Thymus (tissue), 11 donors: ENCODE measurements at regions not wholly inside any gene's neighbourhood (a gene's known extent, or its start where the extent isn't known, plus 50 kb on each side); places are given as distances from the start of the nearest gene placed in this dataset.

Source experiments
- DNase-seq, 9 donors: peaks; one replicate each; pipeline ENCODE4 v3.0.0-alpha.2; 2013; ENCODE audit warnings: low spot score in 9 of 9, low read depth in 6 of 9, missing footprints in 1 of 9
- H3K27ac ChIP-seq, 2 donors: one replicate each; pipeline ENCODE4 v1.5.1; 2013; ENCODE audit warnings: control low read depth in 1 of 2, low read depth in 1 of 2, low read length in 1 of 2, mild to moderate bottlenecking in 1 of 2, moderate library complexity in 1 of 2
- H3K27me3 ChIP-seq, 2 donors: one replicate each; pipeline ENCODE4 v1.5.1; 2013; ENCODE audit warnings: low read length in 1 of 2; ENCODE audit not compliant: control insufficient read depth in 2 of 2, insufficient read depth in 1 of 2
- H3K36me3 ChIP-seq, 2 donors: one replicate each; pipeline ENCODE4 v1.5.1; 2013; ENCODE audit warnings: low read length in 1 of 2, mild to moderate bottlenecking in 1 of 2, moderate library complexity in 1 of 2; ENCODE audit not compliant: control insufficient read depth in 2 of 2, insufficient read depth in 2 of 2
- H3K4me1 ChIP-seq, 2 donors: one replicate each; pipeline ENCODE4 v1.5.1; 2013; ENCODE audit warnings: low read length in 2 of 2; ENCODE audit not compliant: control insufficient read depth in 2 of 2, insufficient read depth in 2 of 2
- H3K4me3 ChIP-seq, 2 donors: one replicate each; pipeline ENCODE4 v1.5.1; 2013; ENCODE audit warnings: low read length in 2 of 2, control low read depth in 1 of 2, mild to moderate bottlenecking in 1 of 2
- H3K9me3 ChIP-seq, 2 donors: one replicate each; pipeline ENCODE4 v1.5.1; 2013; ENCODE audit warnings: low read length in 1 of 2, mild to moderate bottlenecking in 1 of 2; ENCODE audit not compliant: control insufficient read depth in 2 of 2, insufficient read depth in 1 of 2
- WGBS: extraction: QIAGEN DNeasy Blood & Tissue Kit; methylation state at CpG from one replicate; pipeline ENCODE4 v1.1.7; 2013; 5-methylcytosine and 5-hydroxymethylcytosine counted together
- donor health status: healthy.

- Histone ChIP-seq H3K27me3 (no peaks in the 10 kb centered on the region), H3K27ac (no peak overlapping the region), H3K36me3 (no peaks in the 10 kb centered on the region), H3K4me1 (peaks cover 0 to 5% of the 10 kb centered on the region in 2 donors), H3K9me3 (no peaks in the 10 kb centered on the region), H3K4me3 (no peak overlapping the region)
- WGBS: 89% methylated on average over 4 of the region's 4 CpGs
- DNase-seq: peak in 1 of 9 donors; percentile 20
Measured at GRCh38 chr4:106695501-106696262, 327.1 kb upstream of the GIMD1 start.

DNA sequence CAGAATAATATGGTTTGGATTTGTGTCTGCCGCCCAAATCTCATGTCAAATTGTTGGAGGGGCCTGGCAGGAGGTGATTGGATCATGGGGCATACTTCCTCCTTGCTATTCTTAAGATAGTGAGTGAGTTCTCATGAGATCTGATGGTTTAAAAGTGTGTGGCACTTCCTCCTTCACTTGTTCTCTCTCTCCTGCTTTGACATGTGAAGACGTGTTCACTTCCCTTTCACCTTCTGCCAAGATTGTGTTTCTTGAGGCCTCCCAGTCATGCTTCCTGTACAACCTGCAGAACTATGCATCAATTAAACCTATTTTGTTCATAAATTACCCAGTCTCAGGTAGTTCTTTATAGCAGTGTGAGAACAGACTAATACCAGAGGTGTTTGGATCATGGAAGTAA, 325.7 kb upstream of the GIMD1 start:
- H3K4me1 ChIP-seq: peaks cover 0 to 5% of the 10 kb centered on the region in 2 donors
- no peak overlapping the region for H3K4me3 ChIP-seq
- no peaks in the 10 kb centered on the region for H3K27me3 ChIP-seq
- H3K36me3 ChIP-seq: no peaks in the 10 kb centered on the region
- H3K27ac ChIP-seq: no peak overlapping the region
- peak in 1 of 9 donors; percentile 17 for DNase-seq
- WGBS: 64% methylated on average over 2 of the region's 2 CpGs
- H3K9me3 ChIP-seq: no peaks in the 10 kb centered on the region

DNA sequence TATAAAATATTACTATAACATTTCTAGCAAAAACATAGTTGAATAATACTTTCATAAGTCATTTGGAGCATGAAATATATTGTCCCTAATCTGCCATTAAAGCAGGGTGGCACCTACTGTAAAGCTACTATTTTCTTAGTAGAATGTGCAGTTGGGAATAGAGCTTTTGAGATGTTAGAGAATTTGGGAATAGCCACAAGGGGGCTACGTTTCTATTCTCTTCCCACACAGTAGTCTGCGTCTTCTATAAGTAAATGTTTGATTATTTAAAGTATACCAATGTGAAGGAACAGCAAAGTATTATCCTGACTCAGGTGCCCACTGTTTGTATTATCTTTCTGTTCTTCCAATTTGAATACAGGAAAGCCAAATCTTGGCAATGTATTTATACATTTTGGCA, 323.2 kb upstream of the GIMD1 start:
- Histone ChIP-seq H3K27me3 (no peaks in the 10 kb centered on the region), H3K36me3 (no peaks in the 10 kb centered on the region), H3K4me1 (peaks cover 0 to 5% of the 10 kb centered on the region in 2 donors), H3K9me3 (no peaks in the 10 kb centered on the region), H3K27ac (no peak overlapping the region), H3K4me3 (no peak overlapping the region)
- DNase-seq: no peak
- 36% methylated on average over 2 of the region's 2 CpGs for WGBS

- WGBS: 3% methylated on average over 4 of the region's 4 CpGs
- no peak for DNase-seq
Measured at GRCh38 chr4:106690487-106690886, 321.9 kb upstream of the GIMD1 start.

GRCh38 chr4:106687026-106687425, 318.4 kb upstream of the GIMD1 start:
- no peaks in the 10 kb centered on the region for H3K27me3 ChIP-seq
- no peak for DNase-seq

More at GRCh38 chr4:106690487-106690886, 321.9 kb upstream of the GIMD1 start:
- H3K36me3 ChIP-seq: no peaks in the 10 kb centered on the region
- peaks cover 0 to 5% of the 10 kb centered on the region in 2 donors for H3K4me1 ChIP-seq
- no peaks in the 10 kb centered on the region for H3K9me3 ChIP-seq
- no peak overlapping the region for H3K4me3 ChIP-seq
- H3K27ac ChIP-seq: no peak overlapping the region
- no peaks in the 10 kb centered on the region for H3K27me3 ChIP-seq

DNA sequence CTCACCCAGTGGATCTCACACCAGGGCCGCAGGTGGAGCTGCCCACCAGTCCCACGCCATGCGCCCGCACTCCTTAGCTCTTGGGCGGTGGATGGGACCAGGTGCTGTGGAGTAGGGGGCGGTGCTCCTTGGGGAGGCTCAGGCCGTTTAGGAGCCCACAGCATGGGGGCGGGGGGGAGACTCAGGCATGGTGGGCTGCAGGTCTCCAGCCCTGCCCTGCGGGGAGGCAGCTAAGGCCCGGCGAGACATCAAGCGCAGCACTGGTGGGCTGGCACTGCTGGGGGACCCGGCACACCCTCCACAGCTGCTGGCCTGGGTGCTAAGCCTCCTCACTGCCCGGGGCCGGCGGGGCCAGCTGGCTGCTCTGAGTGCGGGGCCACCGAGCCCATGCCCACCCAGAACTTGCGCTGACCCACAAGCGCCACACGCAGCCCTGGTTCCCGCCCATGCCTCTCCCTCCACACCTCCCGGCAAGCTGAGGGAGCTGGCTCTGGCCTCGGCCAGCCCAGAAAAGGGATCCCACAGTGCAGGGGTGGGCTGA, 312.9 kb upstream of the GIMD1 start:
- 89% methylated on average over 24 of the region's 24 CpGs for WGBS
- no peak overlapping the region for H3K4me3 ChIP-seq
- H3K27ac ChIP-seq: no peak overlapping the region
- no peaks in the 10 kb centered on the region for H3K9me3 ChIP-seq
- no peaks in the 10 kb centered on the region for H3K36me3 ChIP-seq
- H3K27me3 ChIP-seq: no peaks in the 10 kb centered on the region
- H3K4me1 ChIP-seq: no peaks in the 10 kb centered on the region
- no peak for DNase-seq

More at GRCh38 chr4:106687026-106687425, 318.4 kb upstream of the GIMD1 start:
- H3K36me3 ChIP-seq: no peaks in the 10 kb centered on the region
- no peak overlapping the region for H3K27ac ChIP-seq
- H3K4me1 ChIP-seq: no peaks in the 10 kb centered on the region
- no peaks in the 10 kb centered on the region for H3K9me3 ChIP-seq
- H3K4me3 ChIP-seq: no peak overlapping the region

DNA sequence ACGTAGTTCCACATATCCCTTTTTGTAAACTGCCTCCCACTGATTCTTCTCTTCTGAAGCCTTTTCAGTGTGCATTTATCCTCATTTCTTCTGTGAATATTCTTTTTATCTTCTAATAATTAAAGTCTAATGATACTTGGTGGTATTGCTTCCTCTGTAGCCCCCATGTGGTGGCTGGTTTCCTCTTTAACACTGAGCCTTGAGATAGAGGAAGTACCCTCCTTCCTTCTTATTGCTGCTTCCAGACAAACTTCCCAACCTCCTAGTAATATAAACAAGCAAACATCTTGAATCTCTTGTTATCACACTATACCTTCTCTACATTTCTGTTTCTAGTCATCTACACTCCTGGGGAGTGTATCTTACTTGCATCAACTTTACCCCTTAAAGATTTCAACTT, 310.5 kb upstream of the GIMD1 start:
- Histone ChIP-seq H3K4me3 (no peak overlapping the region), H3K27ac (no peak overlapping the region), H3K9me3 (no peaks in the 10 kb centered on the region), H3K27me3 (no peaks in the 10 kb centered on the region), H3K36me3 (no peaks in the 10 kb centered on the region), H3K4me1 (no peaks in the 10 kb centered on the region)
- WGBS: 90% methylated on average over 1 of the region's 1 CpG
- DNase-seq: no peak

GRCh38 chr4:106677213-106677612, 308.6 kb upstream of the GIMD1 start:
- no peaks in the 10 kb centered on the region for H3K9me3 ChIP-seq
- H3K27ac ChIP-seq: no peak overlapping the region
- no peaks in the 10 kb centered on the region for H3K27me3 ChIP-seq
- no peak overlapping the region for H3K4me3 ChIP-seq
- no peaks in the 10 kb centered on the region for H3K4me1 ChIP-seq
- H3K36me3 ChIP-seq: no peaks in the 10 kb centered on the region
- no peak for DNase-seq

DNA sequence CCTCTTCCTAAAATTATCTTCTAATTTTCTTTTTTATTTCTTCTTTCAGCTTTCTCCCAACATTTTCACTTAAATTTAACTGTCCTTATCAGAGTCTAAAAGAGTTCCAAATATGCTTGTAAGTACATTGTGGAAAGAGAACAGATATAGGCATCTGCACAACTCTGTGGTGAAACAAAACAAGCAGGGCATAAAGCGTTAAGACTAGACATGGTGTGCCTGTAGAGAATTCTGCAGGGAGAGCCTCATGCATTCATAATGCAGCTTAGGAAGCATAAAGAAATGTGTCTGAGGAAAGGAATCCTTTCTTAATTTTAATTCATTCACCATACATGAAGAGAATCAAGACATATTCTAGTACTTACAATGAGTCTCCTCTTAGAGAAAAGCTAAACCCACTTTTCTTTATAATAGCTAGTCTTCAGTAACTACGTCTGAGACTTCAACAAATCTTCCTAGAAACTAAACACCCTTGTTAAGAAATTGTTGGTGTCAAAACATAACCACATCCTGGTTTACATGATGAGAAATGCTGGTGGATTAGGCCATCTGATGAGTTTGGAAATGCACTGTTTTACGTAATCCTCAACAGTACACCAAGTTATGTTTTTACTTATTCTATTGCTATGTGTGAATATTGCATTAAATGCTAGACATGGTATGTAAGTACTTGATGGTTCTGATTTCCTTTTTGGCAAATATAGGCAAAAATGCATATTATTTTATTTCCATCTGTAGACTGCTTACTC, 307.8 kb upstream of the GIMD1 start:
- peak in 2 of 9 donors; percentile 10 to 45 for DNase-seq
- H3K4me1 ChIP-seq: no peaks in the 10 kb centered on the region
- H3K27ac ChIP-seq: no peak overlapping the region
- H3K36me3 ChIP-seq: no peaks in the 10 kb centered on the region
- H3K9me3 ChIP-seq: no peaks in the 10 kb centered on the region
- no peaks in the 10 kb centered on the region for H3K27me3 ChIP-seq
- H3K4me3 ChIP-seq: no peak overlapping the region
- 88% methylated on average over 3 of the region's 3 CpGs for WGBS
